Epithelial cell of esophagus (primary cell): ENCODE measurements at regions not wholly inside any gene's neighbourhood (a gene's known extent, or its start where the extent isn't known, plus 50 kb on each side); places are given as distances from the start of the nearest gene placed in this dataset.

Experiments used
- DNase-seq: peaks from one replicate; pipeline ENCODE4 v3.0.0; 2010; ENCODE audit warnings: low read depth
- H3K4me3 ChIP-seq: 2 replicates; pipeline ENCODE4 v1.5.1; 2011; ENCODE audit warnings: mild to moderate bottlenecking, low read length, control low read depth
- TF ChIP-seq, protein P1 (sequence below): IDR thresholded peaks from 2 replicates; pipeline ENCODE4 v1.5.1; 2011; ENCODE audit warnings: low read depth, mild to moderate bottlenecking, low read length, control low read depth, inconsistent platforms; ENCODE audit not compliant: insufficient read depth; ENCODE audit errors: missing control alignments

GRCh38 chr7:23972057-23972456 lies 262.0 kb downstream of the STK31 start:
- no peak for DNase-seq
- TF ChIP-seq, protein P1, sequence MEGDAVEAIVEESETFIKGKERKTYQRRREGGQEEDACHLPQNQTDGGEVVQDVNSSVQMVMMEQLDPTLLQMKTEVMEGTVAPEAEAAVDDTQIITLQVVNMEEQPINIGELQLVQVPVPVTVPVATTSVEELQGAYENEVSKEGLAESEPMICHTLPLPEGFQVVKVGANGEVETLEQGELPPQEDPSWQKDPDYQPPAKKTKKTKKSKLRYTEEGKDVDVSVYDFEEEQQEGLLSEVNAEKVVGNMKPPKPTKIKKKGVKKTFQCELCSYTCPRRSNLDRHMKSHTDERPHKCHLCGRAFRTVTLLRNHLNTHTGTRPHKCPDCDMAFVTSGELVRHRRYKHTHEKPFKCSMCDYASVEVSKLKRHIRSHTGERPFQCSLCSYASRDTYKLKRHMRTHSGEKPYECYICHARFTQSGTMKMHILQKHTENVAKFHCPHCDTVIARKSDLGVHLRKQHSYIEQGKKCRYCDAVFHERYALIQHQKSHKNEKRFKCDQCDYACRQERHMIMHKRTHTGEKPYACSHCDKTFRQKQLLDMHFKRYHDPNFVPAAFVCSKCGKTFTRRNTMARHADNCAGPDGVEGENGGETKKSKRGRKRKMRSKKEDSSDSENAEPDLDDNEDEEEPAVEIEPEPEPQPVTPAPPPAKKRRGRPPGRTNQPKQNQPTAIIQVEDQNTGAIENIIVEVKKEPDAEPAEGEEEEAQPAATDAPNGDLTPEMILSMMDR: no peak

GRCh38 chr7:23973264-23973663 lies 263.2 kb downstream of the STK31 start:
- TF ChIP-seq, protein P1: no peak
- no peak overlapping the region for H3K4me3 ChIP-seq
- no peak for DNase-seq

More at GRCh38 chr7:23972057-23972456, 262.0 kb downstream of the STK31 start:
- no peak overlapping the region for H3K4me3 ChIP-seq

- DNase-seq: no peak
- TF ChIP-seq, protein P1: no peak
- no peak overlapping the region for H3K4me3 ChIP-seq
Observed at GRCh38 chr7:23980081-23980480, 270.1 kb downstream of the STK31 start.

DNA sequence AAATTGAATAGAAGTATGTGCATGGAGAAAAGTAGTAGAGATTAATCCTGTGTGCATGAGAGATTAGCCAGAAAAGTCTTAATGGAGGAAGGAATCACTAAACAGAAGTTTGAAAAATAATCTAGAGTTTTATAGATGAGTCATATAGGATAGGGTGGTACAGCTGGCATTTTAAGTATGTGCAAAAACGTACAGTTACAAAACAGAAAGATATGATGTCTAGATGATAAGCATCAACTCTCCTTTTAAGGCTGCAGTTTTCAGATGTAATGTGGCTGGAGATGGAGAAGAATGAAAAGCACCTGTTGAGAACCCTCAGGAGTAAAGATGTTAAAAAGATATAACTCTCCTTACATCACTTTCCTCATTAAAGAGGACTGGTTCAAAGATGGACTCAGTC lies 271.3 kb downstream of the STK31 start:
- DNase-seq: no peak
- H3K4me3 ChIP-seq: no peak overlapping the region
- TF ChIP-seq, protein P1: no peak

DNA sequence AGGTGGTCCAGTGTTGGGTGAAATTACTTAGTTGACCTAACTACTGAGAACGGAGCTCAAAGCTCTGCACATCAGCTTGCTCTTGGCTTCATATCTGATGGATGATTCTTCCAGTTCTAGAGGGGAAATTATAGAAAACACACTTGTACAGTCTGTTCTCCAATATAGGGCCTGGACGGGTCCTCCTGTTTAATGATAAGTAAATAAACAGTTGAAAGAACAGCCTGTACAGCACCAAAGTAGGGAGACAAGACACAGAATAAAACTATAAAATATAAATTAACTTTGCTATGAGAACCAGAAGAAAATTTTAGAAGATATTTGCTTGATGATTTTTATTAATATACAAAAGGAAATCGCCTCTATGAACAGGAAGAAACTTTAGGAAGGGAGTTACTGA lies 271.7 kb downstream of the STK31 start:
- no peak for DNase-seq
- H3K4me3 ChIP-seq: no peak overlapping the region
- TF ChIP-seq, protein P1: no peak

GRCh38 chr7:24005517-24005916 lies 278.5 kb upstream of the NPY start:
- TF ChIP-seq, protein P1: no peak
- H3K4me3 ChIP-seq: no peak overlapping the region
- DNase-seq: no peak

- H3K4me3 ChIP-seq: no peak overlapping the region
- DNase-seq: no peak
- TF ChIP-seq, protein P1: no peak
Observed at GRCh38 chr7:24010495-24010894, 273.5 kb upstream of the NPY start.
